H1 (cell line): ENCODE measurements at regions not wholly inside any gene's neighbourhood (a gene's known extent, or its start where the extent isn't known, plus 50 kb on each side); places are given as distances from the start of the nearest gene placed in this dataset.

ENCODE experiments used
- CTCF ChIA-PET: fragments of 300-600 bp; sonication (Branson Sonifier 250); formaldehyde crosslinking; loops from one replicate; lab custom pipeline; 2021; ENCODE audit not compliant: partially characterized antibody; lab: Charles Lee
- POLR2A ChIA-PET: fragments of 300-600 bp; sonication (Branson Sonifier 250); formaldehyde crosslinking; loops from one replicate; lab custom pipeline; 2021; ENCODE audit warnings: inconsistent platforms; ENCODE audit not compliant: partially characterized antibody; lab: Charles Lee
- DNase-seq, 2 experiments: peaks; one replicate each; pipeline versions ENCODE4 v3.0.0 to v3.0.0-alpha.2; 2010 to 2022; ENCODE audit warnings: low spot score in 2 of 2, low read depth in 1 of 2, mixed read lengths in 1 of 2
- FAIRE-seq: peaks from 2 replicates; lab custom pipeline; 2011; peaks lifted over from hg19 to GRCh38; lab: Jason Lieb, UNC
- H2AFZ ChIP-seq: 2 replicates; pipeline ENCODE4 v1.8.1; 2012; ENCODE audit warnings: low read length, inconsistent platforms
- H2AK5ac ChIP-seq: 2 replicates; pipeline ENCODE4 v1.6.1; 2013; ENCODE audit warnings: low read depth, low read length
- H2BK120ac ChIP-seq: replicated peaks from 2 replicates; pipeline ENCODE3; 2013; ENCODE audit warnings: low read depth, low read length, inconsistent platforms
- H2BK12ac ChIP-seq: 2 replicates; pipeline ENCODE4 v1.6.1; 2013; ENCODE audit warnings: low read depth, low read length
- H2BK15ac ChIP-seq: 2 replicates; pipeline ENCODE4 v1.6.1; 2013; ENCODE audit warnings: low read length
- H2BK20ac ChIP-seq: 2 replicates; pipeline ENCODE4 v1.6.1; 2013; ENCODE audit warnings: low read length
- H2BK5ac ChIP-seq: 2 replicates; pipeline ENCODE4 v1.6.1; 2013; ENCODE audit warnings: low read depth, low read length
- H3K14ac ChIP-seq: 2 replicates; pipeline ENCODE4 v1.6.1; 2013; ENCODE audit warnings: inconsistent platforms; ENCODE audit not compliant: insufficient read length
- H3K18ac ChIP-seq: 2 replicates; pipeline ENCODE4 v1.6.1; 2013; ENCODE audit warnings: low read length; ENCODE audit errors: extremely low read depth
- H3K23ac ChIP-seq: 2 replicates; pipeline ENCODE4 v1.6.1; 2013; ENCODE audit warnings: inconsistent platforms; ENCODE audit not compliant: insufficient read length
- H3K23me2 ChIP-seq: 2 replicates; pipeline ENCODE4 v1.6.1; 2013; ENCODE audit warnings: low read depth, low read length
- H3K27ac ChIP-seq: 2 replicates; pipeline ENCODE4 v1.6.1; 2011; ENCODE audit warnings: low read depth, low read length, inconsistent platforms
- H3K27me3 ChIP-seq, 4 experiments: replicated peaks in 1 of 4; 1 replicate in 1 of 4; 2 replicates in 3 of 4; pipeline versions ENCODE4 v1.6.1 to v1.8.1; 2011 to 2013; ENCODE audit warnings: low read length in 3 of 4, mild to moderate bottlenecking in 3 of 4, inconsistent platforms in 2 of 4, mixed read lengths in 2 of 4, moderate library complexity in 1 of 4; ENCODE audit not compliant: control insufficient read depth in 3 of 4, insufficient read depth in 3 of 4; ENCODE audit errors: extremely low read depth in 1 of 4
- H3K36me3 ChIP-seq, 4 experiments: 2 replicates each; pipeline versions ENCODE4 v1.6.1 to v1.8.1; 2011 to 2013; ENCODE audit warnings: mild to moderate bottlenecking in 4 of 4, low read length in 3 of 4, moderate library complexity in 2 of 4, control low read depth in 1 of 4, inconsistent platforms in 1 of 4; ENCODE audit not compliant: insufficient read depth in 4 of 4, control insufficient read depth in 2 of 4
- H3K4ac ChIP-seq: replicated peaks from 2 replicates; pipeline ENCODE3; 2013; ENCODE audit warnings: low read length, low read depth, mixed read lengths, inconsistent platforms; ENCODE audit not compliant: insufficient read length
- H3K4me1 ChIP-seq, 4 experiments: replicated peaks in 1 of 4; 1 replicate in 1 of 4; 2 replicates in 3 of 4; pipeline versions ENCODE4 v1.6.1 to v1.8.1; 2011 to 2013; ENCODE audit warnings: low read length in 3 of 4, inconsistent platforms in 2 of 4, mixed read lengths in 1 of 4; ENCODE audit not compliant: insufficient read depth in 4 of 4, control insufficient read depth in 3 of 4
- H3K4me2 ChIP-seq, 2 experiments: 2 replicates each; pipeline versions ENCODE4 v1.6.1 to v1.8.1; 2011 to 2013; ENCODE audit warnings: low read depth in 2 of 2, low read length in 2 of 2, control low read depth in 1 of 2, inconsistent platforms in 1 of 2, mild to moderate bottlenecking in 1 of 2; ENCODE audit not compliant: insufficient read depth in 1 of 2
- H3K4me3 ChIP-seq, 4 experiments: fragments of 200-600, 300-600 bp in 1 of 4; sonication (generic), shearing (Covaris generic), sonication (Bioruptor Twin) in 1 of 4; 2 replicates each; pipeline versions ENCODE4 v1.5.1 to v1.8.1; 2011 to 2016; ENCODE audit warnings: low read length in 4 of 4, low read depth in 3 of 4, control low read depth in 2 of 4, inconsistent platforms in 2 of 4, mild to moderate bottlenecking in 2 of 4, mixed read lengths in 1 of 4, moderate library complexity in 1 of 4; ENCODE audit not compliant: insufficient read depth in 2 of 4; ENCODE audit errors: extremely low read depth in 1 of 4
- H3K56ac ChIP-seq: replicated peaks from 2 replicates; pipeline ENCODE3; 2013; ENCODE audit warnings: low read depth, mild to moderate bottlenecking, mixed read lengths, low read length, inconsistent platforms; ENCODE audit not compliant: insufficient read length
- H3K79me1 ChIP-seq: 2 replicates; pipeline ENCODE4 v1.6.1; 2013; ENCODE audit warnings: low read depth, low read length, control low read depth
- H3K79me2 ChIP-seq, 2 experiments: 2 replicates each; pipeline versions ENCODE4 v1.6.1 to v1.8.1; 2012 to 2013; ENCODE audit warnings: low read length in 2 of 2, mild to moderate bottlenecking in 2 of 2, inconsistent platforms in 1 of 2; ENCODE audit not compliant: insufficient read depth in 2 of 2, control insufficient read depth in 1 of 2
- H3K9ac ChIP-seq, 4 experiments: replicated peaks in 1 of 4; 1 replicate in 1 of 4; 2 replicates in 3 of 4; pipeline versions ENCODE4 v1.6.1 to v1.8.1; 2011 to 2013; ENCODE audit warnings: low read depth in 3 of 4, low read length in 3 of 4, control low read depth in 2 of 4, mild to moderate bottlenecking in 2 of 4, moderate library complexity in 2 of 4, inconsistent platforms in 1 of 4; ENCODE audit errors: extremely low read depth in 1 of 4
- H3K9me3 ChIP-seq, 2 experiments: 2 replicates each; pipeline versions ENCODE4 v1.6.1 to v1.8.1; 2012 to 2013; ENCODE audit warnings: mild to moderate bottlenecking in 2 of 2, moderate library complexity in 2 of 2, control low read depth in 1 of 2, inconsistent platforms in 1 of 2, low read depth in 1 of 2, low read length in 1 of 2, mixed read lengths in 1 of 2; ENCODE audit not compliant: insufficient read depth in 2 of 2
- H4K20me1 ChIP-seq, 2 experiments: replicated peaks in 1 of 2; 2 replicates each; pipeline versions ENCODE3 to v1.8.1; 2011 to 2013; ENCODE audit warnings: inconsistent platforms in 2 of 2, low read length in 2 of 2, mild to moderate bottlenecking in 1 of 2; ENCODE audit not compliant: insufficient read depth in 2 of 2, control insufficient read depth in 1 of 2
- H4K5ac ChIP-seq: 2 replicates; pipeline ENCODE4 v1.6.1; 2013; ENCODE audit warnings: low read length, low read depth, mixed read lengths, inconsistent platforms; ENCODE audit not compliant: insufficient read length
- H4K8ac ChIP-seq: 2 replicates; pipeline ENCODE4 v1.8.0; 2013; ENCODE audit warnings: mild to moderate bottlenecking, moderate library complexity, low read length, inconsistent platforms; ENCODE audit not compliant: insufficient read depth; ENCODE audit errors: extremely low read depth
- H4K91ac ChIP-seq: replicated peaks from 2 replicates; pipeline ENCODE3; 2013; ENCODE audit warnings: low read length, mixed read lengths, inconsistent platforms; ENCODE audit not compliant: insufficient read length
- CBX5 ChIP-seq: fragments of 300-800, 300-1000 bp; sonication (generic); IDR thresholded peaks from 2 replicates; pipeline ENCODE4 v1.7.1; 2016; ENCODE audit warnings: antibody characterized with exemption, low read length, low read depth
- CTBP2 ChIP-seq: IDR thresholded peaks from 2 replicates; pipeline ENCODE4 v1.7.0; 2011; ENCODE audit warnings: borderline replicate concordance, mild to moderate bottlenecking, moderate library complexity, mixed read lengths, low read length; ENCODE audit not compliant: insufficient read depth, insufficient read length
- EZH2 ChIP-seq: fragments of 200-600 bp; sonication (generic); IDR thresholded peaks from 2 replicates; pipeline ENCODE4 v1.7.1; 2012; ENCODE audit warnings: low read depth, mild to moderate bottlenecking, moderate library complexity, low read length, inconsistent platforms; ENCODE audit not compliant: severe bottlenecking
- MAFK ChIP-seq: IDR thresholded peaks from 2 replicates; pipeline ENCODE4 v1.6.1; 2012; ENCODE audit warnings: low read depth, mild to moderate bottlenecking, improper control_type of control experiment, low read length
- POLR2A ChIP-seq, 2 experiments: IDR thresholded peaks; 1 replicate in 1 of 2; 2 replicates in 1 of 2; pipeline ENCODE4 v1.6.1; 2011; ENCODE audit warnings: low read depth in 2 of 2, low read length in 2 of 2, mild to moderate bottlenecking in 2 of 2; ENCODE audit errors: control extremely low read depth in 1 of 2
- RAD21 ChIP-seq, 2 experiments: IDR thresholded peaks in 1 of 2; conservative IDR thresholded peaks in 1 of 2; 2 replicates each; pipeline ENCODE4 v1.6.1; 2011; ENCODE audit warnings: low read depth in 2 of 2, low read length in 2 of 2, improper control_type of control experiment in 1 of 2, inconsistent platforms in 1 of 2, mild to moderate bottlenecking in 1 of 2, moderate library complexity in 1 of 2
- SP4 ChIP-seq: IDR thresholded peaks from 2 replicates; pipeline ENCODE4 v1.6.1; 2012; ENCODE audit warnings: low read length, inconsistent platforms
- WGBS, 2 experiments: shearing (Covaris generic) in 1 of 2; methylation state at CpG; one replicate each; pipeline versions ENCODE4 v1.1.6 to v1.1.7; 2013 to 2015; ENCODE audit warnings: low lambda C conversion rate in 2 of 2, mixed read lengths in 2 of 2, inconsistent platforms in 1 of 2, low coverage in 1 of 2, missing lambda C conversion rate in 1 of 2; ENCODE audit not compliant: insufficient replicate concordance in 2 of 2, insufficient coverage in 1 of 2, insufficient read length in 1 of 2; ENCODE audit errors: extremely low coverage in 1 of 2, missing lambda C conversion rate in 1 of 2; 5-methylcytosine and 5-hydroxymethylcytosine counted together
- TF ChIP-seq, protein P1 (sequence below): IDR thresholded peaks from 2 replicates; pipeline ENCODE4 v1.6.1; 2012; ENCODE audit warnings: inconsistent platforms

DNA sequence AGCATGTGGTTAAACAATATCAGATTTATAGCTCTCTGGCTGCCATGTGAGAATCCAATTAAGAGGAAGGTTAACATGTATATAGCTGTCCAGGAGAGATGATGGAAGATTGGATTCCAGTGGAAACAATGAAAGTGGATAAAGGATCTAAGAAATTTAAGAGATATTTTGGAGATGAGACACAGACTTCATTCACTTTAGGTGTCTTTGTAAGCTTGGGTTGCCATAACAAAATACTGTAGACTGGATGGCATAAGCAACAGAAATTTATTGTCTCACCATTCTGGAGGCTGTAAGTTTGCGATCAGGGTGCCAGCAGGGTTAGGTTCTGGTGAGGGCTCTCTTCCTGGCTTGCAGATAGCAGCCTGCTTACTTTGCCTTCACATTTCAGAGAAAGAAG is 155.9 kb upstream of the MYOCD start:
- no peak overlapping the region for H3K27ac ChIP-seq
- no peak overlapping the region for H3K4me2 ChIP-seq
- WGBS, 2 experiments, result 93% methylated on average over 1 of the region's 1 CpG; no CpG with 5 or more reads in 1 of the 2 experiments

More for the DNA sequence above, 155.9 kb upstream of the MYOCD start:
- Histone ChIP-seq H3K36me3 (no peaks in the 10 kb centered on the region), H2AK5ac (no peak overlapping the region), H3K4me3 (no peak overlapping the region), H4K5ac (no peak overlapping the region), H3K4ac (no peak overlapping the region)
- TF ChIP-seq SP4 (no peak), RAD21 (IDR thresholded peaks at IDR 0.05 in 1 of 2, conservative IDR thresholded peaks at IDR 0.05 in 1 of 2; ENCODE audit: low read depth in 2 of 2, low read length in 2 of 2) (no peak), MAFK (no peak), POLR2A (IDR thresholded peaks at IDR 0.05; ENCODE audit: control extremely low read depth in 1 of 2, low read depth in 2 of 2, low read length in 2 of 2) (no peak), CTBP2 (no peak), EZH2 (no peak), CBX5 (no peak)
- TF ChIP-seq, protein P1, sequence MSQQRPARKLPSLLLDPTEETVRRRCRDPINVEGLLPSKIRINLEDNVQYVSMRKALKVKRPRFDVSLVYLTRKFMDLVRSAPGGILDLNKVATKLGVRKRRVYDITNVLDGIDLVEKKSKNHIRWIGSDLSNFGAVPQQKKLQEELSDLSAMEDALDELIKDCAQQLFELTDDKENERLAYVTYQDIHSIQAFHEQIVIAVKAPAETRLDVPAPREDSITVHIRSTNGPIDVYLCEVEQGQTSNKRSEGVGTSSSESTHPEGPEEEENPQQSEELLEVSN, result no peak
- TF ChIP-seq, all 59 proteins: peak for 0
- H4K91ac ChIP-seq, result no peak overlapping the region
- no peak overlapping the region for H2AFZ ChIP-seq
- no peak overlapping the region for H2BK12ac ChIP-seq
- no peak overlapping the region for H4K8ac ChIP-seq
- FAIRE-seq (no peak), DNase-seq (no peak)
- H3K18ac ChIP-seq, result no peak overlapping the region
- H3K4me1 ChIP-seq, result no peaks in the 10 kb centered on the region
- H2BK15ac ChIP-seq, result no peak overlapping the region
- no peaks in the 10 kb centered on the region for H3K9me3 ChIP-seq
- no peaks in the 10 kb centered on the region for H3K79me1 ChIP-seq
- H3K23ac ChIP-seq, result no peak overlapping the region
- H2BK120ac ChIP-seq, result no peak overlapping the region
- H3K14ac ChIP-seq, result no peak overlapping the region
- no peaks in the 10 kb centered on the region for H3K23me2 ChIP-seq
- no peak overlapping the region for H3K9ac ChIP-seq
- no peak overlapping the region for H2BK5ac ChIP-seq
- H4K20me1 ChIP-seq, result no peaks in the 10 kb centered on the region
- POLR2A ChIA-PET, result no interaction called here
- no peaks in the 10 kb centered on the region for H3K79me2 ChIP-seq
- H3K27me3 ChIP-seq, result no peaks in the 10 kb centered on the region
- no peak overlapping the region for H2BK20ac ChIP-seq
- no peak overlapping the region for H3K56ac ChIP-seq
- CTCF ChIA-PET, result interaction anchor here (2.3 kb wide), 1 partner anchor 36 kb away, joined by 7 read pairs; no protein-coding TSS in a partner anchor
